GDM1 (cell line): ENCODE measurements at regions not wholly inside any gene's neighbourhood (a gene's known extent, or its start where the extent isn't known, plus 50 kb on each side); places are given as distances from the start of the nearest gene placed in this dataset.
"Not testable (repeated sequence)": the region's sequence is repeated elsewhere in the genome, so short reads cannot be mapped to it uniquely, and the experiment has no call there.

Source experiments
- DNase-seq: peaks from one replicate; lab custom pipeline; 2025; lab: John Stamatoyannopoulos, UW

- not testable (repeated sequence) for DNase-seq
Measured at GRCh38 chr14:27760367-27760766, 1006.2 kb upstream of the FOXG1 start.

- DNase-seq = not testable (repeated sequence)
Measured at GRCh38 chr14:27799066-27800028, 967.2 kb upstream of the FOXG1 start.

GRCh38 chr14:27817746-27818430 lies 948.7 kb upstream of the FOXG1 start:
- peak; percentile 27 for DNase-seq

GRCh38 chr14:27826149-27826548 lies 940.4 kb upstream of the FOXG1 start:
- peak; percentile 76 for DNase-seq

- not testable (repeated sequence) for DNase-seq
Measured at GRCh38 chr14:27831978-27832377, 934.6 kb upstream of the FOXG1 start.

GRCh38 chr14:27833001-27833400 lies 933.6 kb upstream of the FOXG1 start:
- DNase-seq = not testable (repeated sequence)

GRCh38 chr14:27836386-27836785 lies 930.2 kb upstream of the FOXG1 start:
- no peak for DNase-seq

GRCh38 chr14:27845241-27845850 lies 921.2 kb upstream of the FOXG1 start:
- no peak for DNase-seq

GRCh38 chr14:27845902-27846301 lies 920.7 kb upstream of the FOXG1 start:
- no peak for DNase-seq

GRCh38 chr14:27847480-27847879 lies 919.1 kb upstream of the FOXG1 start:
- not testable (repeated sequence) for DNase-seq

- not testable (repeated sequence) for DNase-seq
Measured at GRCh38 chr14:27849193-27849592, 917.4 kb upstream of the FOXG1 start.

- DNase-seq = no peak
Measured at GRCh38 chr14:27862684-27863083, 903.9 kb upstream of the FOXG1 start.

- DNase-seq = no peak
Measured at GRCh38 chr14:27863166-27863565, 903.4 kb upstream of the FOXG1 start.

GRCh38 chr14:27881063-27881462 lies 885.5 kb upstream of the FOXG1 start:
- no peak for DNase-seq

GRCh38 chr14:27881646-27882045 lies 884.9 kb upstream of the FOXG1 start:
- DNase-seq = no peak

GRCh38 chr14:27886256-27886655 lies 880.3 kb upstream of the FOXG1 start:
- no peak for DNase-seq

- DNase-seq = no peak
Measured at GRCh38 chr14:27890259-27890658, 876.3 kb upstream of the FOXG1 start.

- not testable (repeated sequence) for DNase-seq
Measured at GRCh38 chr14:27908484-27908883, 858.1 kb upstream of the FOXG1 start.

- no peak for DNase-seq
Measured at GRCh38 chr14:27916326-27916725, 850.3 kb upstream of the FOXG1 start.

- DNase-seq = no peak
Measured at GRCh38 chr14:27917896-27918295, 848.7 kb upstream of the FOXG1 start.

GRCh38 chr14:27927519-27927918 lies 839.1 kb upstream of the FOXG1 start:
- no peak for DNase-seq

GRCh38 chr14:27929797-27930347 lies 836.7 kb upstream of the FOXG1 start:
- DNase-seq = no peak
